ENCODE measurements at regions not wholly inside any gene's neighbourhood (a gene's known extent, or its start where the extent isn't known, plus 50 kb on each side); places are given as distances from the start of the nearest gene placed in this dataset.

- peaks cover 11% of the 10 kb centered on the region for H3K27me3 Mint-ChIP-seq (ENCODE audit: insufficient read depth)
- H3K27ac Mint-ChIP-seq = no peak overlapping the region
Observed at GRCh38 chr14:38848243-38848935, 254.6 kb downstream of the SEC23A start.

GRCh38 chr14:38847161-38847560 lies 255.9 kb downstream of the SEC23A start:
- no peaks in the 10 kb centered on the region for H3K9me3 Mint-ChIP-seq
- H3K27me3 Mint-ChIP-seq (ENCODE audit: insufficient read depth) = peaks cover 8% of the 10 kb centered on the region
- H3K27ac Mint-ChIP-seq = no peak overlapping the region
- no peak for TF ChIP-seq CTCF (IDR thresholded peaks at IDR 0.05)
- no peak overlapping the region for H3K4me3 Mint-ChIP-seq
- no peaks in the 10 kb centered on the region for H3K4me1 Mint-ChIP-seq (ENCODE audit: low read depth)
- no peaks in the 10 kb centered on the region for H3K36me3 Mint-ChIP-seq (ENCODE audit: low read depth)
- no peak for DNase-seq

More at GRCh38 chr14:38848243-38848935, 254.6 kb downstream of the SEC23A start:
- no peak for TF ChIP-seq CTCF (IDR thresholded peaks at IDR 0.05)
- Mint-ChIP-seq H3K36me3 (ENCODE audit: low read depth) (no peaks in the 10 kb centered on the region), H3K9me3 (no peaks in the 10 kb centered on the region), H3K4me3 (no peak overlapping the region), H3K4me1 (ENCODE audit: low read depth) (no peaks in the 10 kb centered on the region)
- no peak for DNase-seq

GRCh38 chr14:38839694-38840365 lies 263.2 kb downstream of the SEC23A start:
- H3K27me3 Mint-ChIP-seq (ENCODE audit: insufficient read depth) = peaks cover 13% of the 10 kb centered on the region
- no peak overlapping the region for H3K4me3 Mint-ChIP-seq
- H3K4me1 Mint-ChIP-seq (ENCODE audit: low read depth) = peaks cover 14% of the 10 kb centered on the region

GRCh38 chr14:38838979-38839323 lies 264.1 kb downstream of the SEC23A start:
- peaks cover 14% of the 10 kb centered on the region for H3K27me3 Mint-ChIP-seq (ENCODE audit: insufficient read depth)
- no peak for DNase-seq
- no peaks in the 10 kb centered on the region for H3K9me3 Mint-ChIP-seq
- no peak overlapping the region for H3K4me3 Mint-ChIP-seq
- no peaks in the 10 kb centered on the region for H3K36me3 Mint-ChIP-seq (ENCODE audit: low read depth)
- no peak for TF ChIP-seq CTCF (IDR thresholded peaks at IDR 0.05)
- peaks cover 14% of the 10 kb centered on the region for H3K4me1 Mint-ChIP-seq (ENCODE audit: low read depth)
- no peak overlapping the region for H3K27ac Mint-ChIP-seq

More at GRCh38 chr14:38839694-38840365, 263.2 kb downstream of the SEC23A start:
- Mint-ChIP-seq H3K9me3 (no peaks in the 10 kb centered on the region), H3K27ac (no peak overlapping the region), H3K36me3 (ENCODE audit: low read depth) (no peaks in the 10 kb centered on the region)
- no peak for TF ChIP-seq CTCF (IDR thresholded peaks at IDR 0.05)
- DNase-seq = no peak

- DNase-seq = no peak
- no peak overlapping the region for H3K27ac Mint-ChIP-seq
Observed at GRCh38 chr14:38838049-38838978, 264.7 kb downstream of the SEC23A start.

More at GRCh38 chr14:38838049-38838978, 264.7 kb downstream of the SEC23A start:
- peaks cover 14% of the 10 kb centered on the region for H3K27me3 Mint-ChIP-seq (ENCODE audit: insufficient read depth)
- H3K4me3 Mint-ChIP-seq = no peak overlapping the region
- H3K36me3 Mint-ChIP-seq (ENCODE audit: low read depth) = no peaks in the 10 kb centered on the region
- no peaks in the 10 kb centered on the region for H3K9me3 Mint-ChIP-seq
- H3K4me1 Mint-ChIP-seq (ENCODE audit: low read depth) = peaks cover 14% of the 10 kb centered on the region
- TF ChIP-seq CTCF (IDR thresholded peaks at IDR 0.05) = no peak

All from HFFc6 (cell line).